ENCODE measurements at regions not wholly inside any gene's neighbourhood (a gene's known extent, or its start where the extent isn't known, plus 50 kb on each side); places are given as distances from the start of the nearest gene placed in this dataset.

GRCh38 chr16:62545039-62545438 is 508.8 kb upstream of the CDH8 start:
- no peak for TF ChIP-seq POLR2AphosphoS5 (IDR thresholded peaks at IDR 0.05)
- TF ChIP-seq, protein P1, sequence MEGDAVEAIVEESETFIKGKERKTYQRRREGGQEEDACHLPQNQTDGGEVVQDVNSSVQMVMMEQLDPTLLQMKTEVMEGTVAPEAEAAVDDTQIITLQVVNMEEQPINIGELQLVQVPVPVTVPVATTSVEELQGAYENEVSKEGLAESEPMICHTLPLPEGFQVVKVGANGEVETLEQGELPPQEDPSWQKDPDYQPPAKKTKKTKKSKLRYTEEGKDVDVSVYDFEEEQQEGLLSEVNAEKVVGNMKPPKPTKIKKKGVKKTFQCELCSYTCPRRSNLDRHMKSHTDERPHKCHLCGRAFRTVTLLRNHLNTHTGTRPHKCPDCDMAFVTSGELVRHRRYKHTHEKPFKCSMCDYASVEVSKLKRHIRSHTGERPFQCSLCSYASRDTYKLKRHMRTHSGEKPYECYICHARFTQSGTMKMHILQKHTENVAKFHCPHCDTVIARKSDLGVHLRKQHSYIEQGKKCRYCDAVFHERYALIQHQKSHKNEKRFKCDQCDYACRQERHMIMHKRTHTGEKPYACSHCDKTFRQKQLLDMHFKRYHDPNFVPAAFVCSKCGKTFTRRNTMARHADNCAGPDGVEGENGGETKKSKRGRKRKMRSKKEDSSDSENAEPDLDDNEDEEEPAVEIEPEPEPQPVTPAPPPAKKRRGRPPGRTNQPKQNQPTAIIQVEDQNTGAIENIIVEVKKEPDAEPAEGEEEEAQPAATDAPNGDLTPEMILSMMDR (IDR thresholded peaks at IDR 0.05) = no peak
